Right lobe of liver (tissue), 6 donors: ENCODE measurements at regions not wholly inside any gene's neighbourhood (a gene's known extent, or its start where the extent isn't known, plus 50 kb on each side); places are given as distances from the start of the nearest gene placed in this dataset.

ENCODE experiments used
- ATAC-seq, 4 donors: fragments of 200-7000 bp; cut with Tn5 transposase; one replicate each; pipeline ENCODE4 v1.9.1; 2020; ENCODE audit warnings: mild to moderate bottlenecking in 4 of 4, moderate library complexity in 4 of 4
- DNase-seq, 3 donors: peaks; one replicate each; pipeline ENCODE4 v3.0.0-alpha.2; 2020
- H3K27ac ChIP-seq, 3 donors: fragments of 200-600 bp; one replicate each; pipeline ENCODE4 v1.8.0; 2022
- H3K27me3 ChIP-seq, 2 donors: fragments of 200-600 bp; one replicate each; pipeline ENCODE4 v1.8.0; 2022
- H3K36me3 ChIP-seq, 4 donors: fragments of 200-600 bp; sonication (generic) in 1 of 4; one replicate each; pipeline versions ENCODE4 v1.5.1 to v1.8.0; 2017 to 2022; ENCODE audit warnings: control low read depth in 1 of 4
- H3K4me1 ChIP-seq, 4 donors: fragments of 200-600 bp; sonication (generic) in 1 of 4; one replicate each; pipeline versions ENCODE4 v1.5.1 to v1.8.0; 2017 to 2022; ENCODE audit warnings: control low read depth in 1 of 4
- H3K4me3 ChIP-seq, 3 donors: fragments of 200-600 bp; one replicate each; pipeline ENCODE4 v1.8.0; 2022
- H3K9me3 ChIP-seq, 4 donors: fragments of 200-600 bp; sonication (generic) in 1 of 4; one replicate each; pipeline versions ENCODE4 v1.5.1 to v1.8.0; 2017 to 2022; ENCODE audit warnings: control low read depth in 1 of 4
- CTCF ChIP-seq, 4 donors: fragments of 200-600 bp in 3 of 4; fragments of 450-650 bp in 1 of 4; IDR thresholded peaks; one replicate each; pipeline versions ENCODE4 v1.5.1 to v1.8.0; 2016 to 2022; ENCODE audit warnings: antibody characterized with exemption in 4 of 4, mild to moderate bottlenecking in 2 of 4
- POLR2A ChIP-seq: fragments of 450-650 bp; IDR thresholded peaks from one replicate; pipeline ENCODE4 v1.6.1; 2017; ENCODE audit warnings: antibody characterized with exemption, mild to moderate bottlenecking
- WGBS: methylation state at CpG from one replicate; pipeline ENCODE4 v1.1.6; 2018; ENCODE audit warnings: low coverage, low lambda C conversion rate; ENCODE audit not compliant: insufficient coverage; ENCODE audit errors: missing lambda C conversion rate; 5-methylcytosine and 5-hydroxymethylcytosine counted together
- intact Hi-C, 2 donors: fragments of 100-400 bp; cut with DNase I; formaldehyde crosslinking; loops; one replicate each; pipeline versions ENCODE4 v1.11.2 to v1.14.1; 2022
- donor health status: DM: no; HTN: yes; CAD: no.
- donor health status: DM: no; HTN: no; CAD: no.
- donor health status: DM: no; HTN: no; CAD: no.
- donor health status: DM: no; HTN: yes; CAD: no.
- donor health status: DM: no; HTN: yes; CAD: no.

- Histone ChIP-seq H3K4me1 (no peaks in the 10 kb centered on the region), H3K27me3 (no peaks in the 10 kb centered on the region), H3K36me3 (no peaks in the 10 kb centered on the region), H3K4me3 (no peak overlapping the region), H3K9me3 (no peaks in the 10 kb centered on the region), H3K27ac (no peak overlapping the region)
- TF ChIP-seq CTCF (IDR thresholded peaks at IDR 0.05): no peak
- TF ChIP-seq POLR2A: no peak
- WGBS: 63% methylated on average over 1 of the region's 1 CpG
- DNase-seq (no peak), ATAC-seq (no peak)
- intact Hi-C loops: no loop called here
Measured at GRCh38 chr12:41736436-41736835, 408.2 kb downstream of the GXYLT1 start.

- no peaks in the 10 kb centered on the region for H3K4me1 ChIP-seq
- H3K36me3 ChIP-seq: no peaks in the 10 kb centered on the region
- no peak overlapping the region for H3K4me3 ChIP-seq
- ATAC-seq: no peak
- H3K27ac ChIP-seq: no peak overlapping the region
- no peaks in the 10 kb centered on the region for H3K9me3 ChIP-seq
- intact Hi-C loops: no loop called here
- TF ChIP-seq POLR2A (no peak), CTCF (IDR thresholded peaks at IDR 0.05) (no peak)
- no peaks in the 10 kb centered on the region for H3K27me3 ChIP-seq
- DNase-seq: no peak
- WGBS: 40% methylated on average over 1 of the region's 1 CpG
Measured at GRCh38 chr12:41731691-41732090, 413.0 kb downstream of the GXYLT1 start.

- H3K36me3 ChIP-seq: no peaks in the 10 kb centered on the region
- no peak overlapping the region for H3K4me3 ChIP-seq
- no peaks in the 10 kb centered on the region for H3K9me3 ChIP-seq
- no peaks in the 10 kb centered on the region for H3K27me3 ChIP-seq
- TF ChIP-seq POLR2A: no peak
- no peak for TF ChIP-seq CTCF (IDR thresholded peaks at IDR 0.05)
- H3K27ac ChIP-seq: no peak overlapping the region
- no peaks in the 10 kb centered on the region for H3K4me1 ChIP-seq
- intact Hi-C loops: no loop called here
- DNase-seq (no peak), ATAC-seq (no peak)
- WGBS: 78% methylated on average over 2 of the region's 2 CpGs
Measured at GRCh38 chr12:41731061-41731460, 413.6 kb downstream of the GXYLT1 start.

- 36% methylated on average over 2 of the region's 2 CpGs for WGBS
- Histone ChIP-seq H3K4me1 (no peaks in the 10 kb centered on the region), H3K36me3 (no peaks in the 10 kb centered on the region), H3K27me3 (no peaks in the 10 kb centered on the region), H3K9me3 (no peaks in the 10 kb centered on the region), H3K27ac (no peak overlapping the region), H3K4me3 (no peak overlapping the region)
- intact Hi-C loops: no loop called here
- DNase-seq (no peak), ATAC-seq (no peak)
- TF ChIP-seq POLR2A: no peak
- no peak for TF ChIP-seq CTCF (IDR thresholded peaks at IDR 0.05)
Measured at GRCh38 chr12:41724216-41724615, 420.5 kb downstream of the GXYLT1 start.

GRCh38 chr12:41719214-41719613 is 425.5 kb downstream of the GXYLT1 start:
- no peaks in the 10 kb centered on the region for H3K27me3 ChIP-seq
- H3K9me3 ChIP-seq: no peaks in the 10 kb centered on the region
- H3K4me1 ChIP-seq: no peaks in the 10 kb centered on the region
- H3K4me3 ChIP-seq: no peak overlapping the region
- 63% methylated on average over 3 of the region's 3 CpGs for WGBS
- no peak for DNase-seq
- no peak for TF ChIP-seq CTCF (IDR thresholded peaks at IDR 0.05)
- no peak for TF ChIP-seq POLR2A
- no peak for ATAC-seq
- intact Hi-C loops: no loop called here
- no peaks in the 10 kb centered on the region for H3K36me3 ChIP-seq
- H3K27ac ChIP-seq: no peak overlapping the region
